ENCODE measurements at regions not wholly inside any gene's neighbourhood (a gene's known extent, or its start where the extent isn't known, plus 50 kb on each side); places are given as distances from the start of the nearest gene placed in this dataset.
"Not testable (repeated sequence)": the region's sequence is repeated elsewhere in the genome, so short reads cannot be mapped to it uniquely, and the experiment has no call there.

DNA sequence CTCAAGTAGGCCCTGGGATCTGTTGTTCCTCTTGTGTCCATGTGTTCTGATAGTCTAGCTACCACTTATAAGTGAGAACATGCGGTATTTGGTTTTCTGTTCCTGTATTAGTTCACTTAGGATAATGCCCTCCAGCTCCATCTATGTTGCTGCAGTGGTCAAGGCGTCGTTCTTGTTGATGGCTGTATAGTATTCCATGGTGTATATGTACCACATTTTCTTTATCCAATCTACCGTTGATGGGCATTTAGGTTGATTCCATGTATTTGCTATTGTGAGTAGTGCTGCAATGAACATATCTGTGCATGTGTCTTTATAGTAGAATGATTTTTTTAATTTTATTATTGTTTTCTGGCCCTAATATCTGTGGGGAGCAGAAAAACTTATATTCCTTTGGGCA lies 74.3 kb downstream of the MAT2B start:
- Mint-ChIP-seq H3K4me1 (ENCODE audit: insufficient read depth, unreplicated experiment) (peaks cover 16% of the 10 kb centered on the region), H3K27me3 (ENCODE audit: insufficient read depth, unreplicated experiment) (no peaks in the 10 kb centered on the region), H3K9me3 (ENCODE audit: unreplicated experiment) (no peaks in the 10 kb centered on the region), H3K27ac (ENCODE audit: low read depth, unreplicated experiment) (no peak overlapping the region), H3K4me3 (ENCODE audit: unreplicated experiment) (no peak overlapping the region), H3K36me3 (ENCODE audit: insufficient read depth, unreplicated experiment) (no peaks in the 10 kb centered on the region)
- intact Hi-C loops (cut with micrococcal nuclease) = no loop called here
- BruUV-seq (replicated peaks) = no TSS peak
- no peak for DNase-seq (ENCODE audit: unreplicated experiment)
- ChIA-PET POLR2A (interaction anchor here (0.9 kb wide), 1 partner anchor 11 kb away, joined by 3 read pairs; no protein-coding TSS in a partner anchor), CTCF (interaction anchor here (1.1 to 2.5 kb wide), 3 partner anchors 10 to 16 kb away, joined by 3 to 15 read pairs (median 4); no protein-coding TSS in a partner anchor)
- TF ChIP-seq, protein P1, sequence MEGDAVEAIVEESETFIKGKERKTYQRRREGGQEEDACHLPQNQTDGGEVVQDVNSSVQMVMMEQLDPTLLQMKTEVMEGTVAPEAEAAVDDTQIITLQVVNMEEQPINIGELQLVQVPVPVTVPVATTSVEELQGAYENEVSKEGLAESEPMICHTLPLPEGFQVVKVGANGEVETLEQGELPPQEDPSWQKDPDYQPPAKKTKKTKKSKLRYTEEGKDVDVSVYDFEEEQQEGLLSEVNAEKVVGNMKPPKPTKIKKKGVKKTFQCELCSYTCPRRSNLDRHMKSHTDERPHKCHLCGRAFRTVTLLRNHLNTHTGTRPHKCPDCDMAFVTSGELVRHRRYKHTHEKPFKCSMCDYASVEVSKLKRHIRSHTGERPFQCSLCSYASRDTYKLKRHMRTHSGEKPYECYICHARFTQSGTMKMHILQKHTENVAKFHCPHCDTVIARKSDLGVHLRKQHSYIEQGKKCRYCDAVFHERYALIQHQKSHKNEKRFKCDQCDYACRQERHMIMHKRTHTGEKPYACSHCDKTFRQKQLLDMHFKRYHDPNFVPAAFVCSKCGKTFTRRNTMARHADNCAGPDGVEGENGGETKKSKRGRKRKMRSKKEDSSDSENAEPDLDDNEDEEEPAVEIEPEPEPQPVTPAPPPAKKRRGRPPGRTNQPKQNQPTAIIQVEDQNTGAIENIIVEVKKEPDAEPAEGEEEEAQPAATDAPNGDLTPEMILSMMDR (IDR thresholded peaks at IDR 0.05; ENCODE audit: unreplicated experiment) = no peak

DNA sequence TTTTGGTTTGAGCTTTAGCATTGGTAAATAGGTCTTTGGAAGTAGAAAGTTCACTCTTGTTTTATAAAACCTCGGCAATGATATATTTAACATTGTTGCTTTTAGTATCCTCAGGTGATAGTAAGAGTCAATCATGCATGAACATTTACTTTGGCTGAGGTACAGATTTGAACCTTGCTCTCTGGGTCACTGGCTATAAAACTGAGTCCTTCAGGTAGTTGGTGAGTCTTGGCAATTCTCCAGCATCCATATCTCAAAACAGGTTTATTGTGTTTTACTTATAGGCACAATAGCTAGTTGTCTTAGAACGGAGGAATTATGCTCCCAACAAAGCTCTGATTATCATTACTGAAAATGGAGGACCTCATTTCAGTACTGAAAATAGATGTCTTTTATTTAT lies 75.1 kb downstream of the MAT2B start:
- H3K36me3 Mint-ChIP-seq (ENCODE audit: insufficient read depth, unreplicated experiment) = no peaks in the 10 kb centered on the region
- BruUV-seq (replicated peaks) = no TSS peak
- ChIA-PET CTCF (interaction anchor here (0.7 to 2.5 kb wide), 3 partner anchors 10 to 100 kb away, joined by 3 to 15 read pairs (median 3); no protein-coding TSS in a partner anchor), POLR2A (interaction anchor here (0.6 to 0.9 kb wide), 2 partner anchors 12 to 887 kb away, joined by 3 read pairs; no protein-coding TSS in a partner anchor)
- TF ChIP-seq, protein P1 (IDR thresholded peaks at IDR 0.05; ENCODE audit: unreplicated experiment) = no peak
- no peak overlapping the region for H3K27ac Mint-ChIP-seq (ENCODE audit: low read depth, unreplicated experiment)
- no peaks in the 10 kb centered on the region for H3K27me3 Mint-ChIP-seq (ENCODE audit: insufficient read depth, unreplicated experiment)
- no peak for DNase-seq (ENCODE audit: unreplicated experiment)
- intact Hi-C loops (cut with micrococcal nuclease) = no loop called here
- H3K9me3 Mint-ChIP-seq (ENCODE audit: unreplicated experiment) = no peaks in the 10 kb centered on the region
- peaks cover 16% of the 10 kb centered on the region for H3K4me1 Mint-ChIP-seq (ENCODE audit: insufficient read depth, unreplicated experiment)
- no peak overlapping the region for H3K4me3 Mint-ChIP-seq (ENCODE audit: unreplicated experiment)

DNA sequence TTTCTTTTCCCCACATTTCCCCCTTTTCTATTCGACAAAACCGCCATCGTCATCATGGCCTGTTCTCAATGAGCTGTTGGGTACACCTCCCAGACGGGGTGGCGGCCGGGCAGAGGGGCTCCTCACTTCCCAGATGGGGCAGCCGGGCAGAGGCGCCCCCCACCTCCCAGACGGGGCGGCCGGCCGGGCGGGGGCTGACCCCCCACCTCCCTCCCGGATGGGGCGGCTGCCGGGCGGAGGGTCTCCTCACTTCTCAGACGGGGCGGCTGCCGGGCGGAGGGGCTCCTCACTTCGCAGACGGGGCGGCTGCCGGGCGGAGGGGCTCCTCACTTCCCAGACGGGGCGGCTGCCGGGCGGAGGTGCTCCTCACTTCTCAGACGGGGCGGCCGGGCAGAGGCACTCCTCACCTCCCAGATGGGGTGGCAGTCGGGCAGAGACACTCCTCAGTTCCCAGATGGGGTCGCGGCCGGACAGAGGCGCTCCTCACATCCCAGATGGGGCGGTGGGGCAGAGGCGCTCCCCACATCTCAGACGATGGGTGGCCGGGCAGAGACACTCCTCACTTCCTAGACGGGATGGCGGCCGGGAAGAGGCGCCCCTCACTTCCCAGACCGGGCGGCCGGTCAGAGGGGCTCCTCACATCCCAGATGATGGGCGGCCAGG lies 78.2 kb downstream of the MAT2B start:
- H3K36me3 Mint-ChIP-seq (ENCODE audit: insufficient read depth, unreplicated experiment); H3K4me1 Mint-ChIP-seq (ENCODE audit: insufficient read depth, unreplicated experiment); CTCF ChIA-PET; BruUV-seq (replicated peaks); POLR2A ChIA-PET; H3K4me3 Mint-ChIP-seq (ENCODE audit: unreplicated experiment); H3K27me3 Mint-ChIP-seq (ENCODE audit: insufficient read depth, unreplicated experiment); intact Hi-C loops (cut with micrococcal nuclease); DNase-seq (ENCODE audit: unreplicated experiment); H3K27ac Mint-ChIP-seq (ENCODE audit: low read depth, unreplicated experiment); H3K9me3 Mint-ChIP-seq (ENCODE audit: unreplicated experiment): not testable (repeated sequence)

DNA sequence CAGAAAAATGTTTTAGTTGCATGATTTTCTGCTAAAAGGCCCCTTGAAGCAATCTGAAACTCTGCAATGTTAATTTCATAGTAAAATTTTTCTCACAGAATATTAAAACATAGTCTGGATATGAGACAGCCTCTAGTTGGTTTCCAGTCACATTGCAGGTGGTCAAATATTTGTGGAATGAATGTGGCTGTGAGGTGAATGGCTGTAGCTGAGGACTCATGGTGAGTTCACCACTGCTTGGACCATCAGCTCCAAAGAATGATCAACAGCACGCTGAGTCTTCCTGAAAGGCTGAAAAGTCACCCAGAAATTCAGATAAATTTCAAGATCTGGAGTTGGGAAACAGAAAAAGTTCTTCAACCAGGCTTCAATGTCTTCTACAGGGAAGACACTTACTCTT lies 79.8 kb downstream of the MAT2B start:
- ChIA-PET CTCF (interaction anchor here (0.6 kb wide), 1 partner anchor 432 kb away, joined by 3 read pairs; no protein-coding TSS in a partner anchor), POLR2A (no interaction called here)
- no TSS peak for BruUV-seq (replicated peaks)
- Mint-ChIP-seq H3K27ac (ENCODE audit: low read depth, unreplicated experiment) (no peak overlapping the region), H3K27me3 (ENCODE audit: insufficient read depth, unreplicated experiment) (no peaks in the 10 kb centered on the region), H3K36me3 (ENCODE audit: insufficient read depth, unreplicated experiment) (no peaks in the 10 kb centered on the region), H3K4me1 (ENCODE audit: insufficient read depth, unreplicated experiment) (peaks cover 7% of the 10 kb centered on the region), H3K9me3 (ENCODE audit: unreplicated experiment) (no peaks in the 10 kb centered on the region), H3K4me3 (ENCODE audit: unreplicated experiment) (no peak overlapping the region)
- no peak for DNase-seq (ENCODE audit: unreplicated experiment)
- TF ChIP-seq, protein P1 (IDR thresholded peaks at IDR 0.05; ENCODE audit: unreplicated experiment) = no peak
- intact Hi-C loops (cut with micrococcal nuclease) = no loop called here

Measured in MCF 10A (cell line).